ENCODE measurements at regions not wholly inside any gene's neighbourhood (a gene's known extent, or its start where the extent isn't known, plus 50 kb on each side); places are given as distances from the start of the nearest gene placed in this dataset.

DNA sequence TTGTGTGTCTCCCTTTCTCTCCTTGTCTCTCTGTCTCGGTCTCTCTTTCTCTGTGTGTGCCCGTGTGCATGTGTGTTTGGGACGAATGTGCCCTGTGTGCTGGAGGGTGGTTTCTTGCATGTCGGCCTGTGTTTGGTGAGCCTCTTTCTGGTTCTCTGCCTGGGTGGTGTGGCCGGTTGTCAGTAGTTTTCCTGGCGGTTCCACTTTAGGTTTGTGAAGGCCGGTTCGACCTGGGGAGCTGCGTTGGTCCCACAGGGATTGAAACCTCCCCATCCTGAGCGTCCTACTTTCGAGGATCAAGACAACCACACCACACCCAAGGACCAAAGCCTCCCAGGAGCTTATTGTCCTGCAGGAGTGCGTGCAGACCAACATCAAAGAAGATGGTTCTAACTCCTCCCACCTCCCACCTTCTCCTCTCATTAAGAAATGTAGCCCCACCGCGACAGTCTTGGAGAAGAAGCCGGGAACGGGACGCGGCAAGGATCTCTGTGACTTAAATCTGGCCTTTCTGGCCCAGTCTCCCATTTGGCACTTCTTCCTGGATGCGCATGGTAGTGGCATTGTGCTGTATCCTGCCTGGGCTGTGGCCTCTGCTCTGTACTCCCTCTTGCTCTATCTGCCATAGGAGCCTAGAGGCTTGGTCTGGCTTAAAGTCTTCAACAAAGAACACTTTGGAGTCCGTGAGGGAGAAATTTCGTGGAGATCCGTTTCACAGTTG lies 1685.0 kb downstream of the TP53TG3F start:
- Mint-ChIP-seq H3K4me1 (no peaks in the 10 kb centered on the region), H3K9me3 (ENCODE audit: insufficient read depth) (peaks cover 3% of the 10 kb centered on the region), H3K4me3 (no peak overlapping the region), H3K27ac (no peak overlapping the region), H3K27me3 (no peaks in the 10 kb centered on the region)
- TF ChIP-seq EZH2 (IDR thresholded peaks at IDR 0.05; ENCODE audit: borderline replicate concordance, insufficient read depth, low read depth, low read length, poor library complexity, severe bottlenecking) (no peak), CTCF (IDR thresholded peaks at IDR 0.05) (no peak)
- ATAC-seq (ENCODE audit: low read depth) (no peak), DNase-seq (no peak)
- Histone ChIP-seq H3K4me2 (replicated peaks; ENCODE audit: low read depth, low read length, poor library complexity, severe bottlenecking) (no peak overlapping the region), H3K36me3 (replicated peaks in 1 of 2; ENCODE audit: control extremely low read depth in 1 of 2, control insufficient read depth in 1 of 2, extremely low read depth in 1 of 2, insufficient read depth in 2 of 2, low read length in 1 of 2) (no peaks in the 10 kb centered on the region), H3K4me1 (ENCODE audit: control insufficient read depth in 2 of 2, insufficient read depth in 2 of 2, low read length in 2 of 2) (no peaks in the 10 kb centered on the region), H3K9ac (ENCODE audit: low read length) (no peak overlapping the region), H3K9me3 (ENCODE audit: control extremely low read depth in 1 of 3, control insufficient read depth in 2 of 3, insufficient read depth in 1 of 3, low read length in 2 of 3) (peaks cover 0 to 91% (median 0%) of the 10 kb centered on the region in 3 donors), H3K79me2 (ENCODE audit: control insufficient read depth, insufficient read depth, low read length) (no peaks in the 10 kb centered on the region), H3K27me3 (replicated peaks in 1 of 4; ENCODE audit: control extremely low read depth in 1 of 4, control insufficient read depth in 3 of 4, insufficient read depth in 4 of 4, low read length in 3 of 4) (no peaks in the 10 kb centered on the region), H4K20me1 (ENCODE audit: control insufficient read depth, insufficient read depth, low read length, poor library complexity, severe bottlenecking) (no peaks in the 10 kb centered on the region), H2AFZ (ENCODE audit: insufficient read depth, low read depth, low read length, poor library complexity, severe bottlenecking) (no peak overlapping the region), H3K27ac (ENCODE audit: low read length in 2 of 2) (no peak overlapping the region), H3K4me3 (ENCODE audit: control extremely low read depth in 1 of 5, extremely low read depth in 1 of 5, insufficient read depth in 1 of 5, low read depth in 2 of 5, low read length in 4 of 5) (no peak overlapping the region)
- POLR2A ChIA-PET = no interaction called here
- WGBS (ENCODE audit: insufficient coverage) = 76% methylated on average over 16 of the region's 22 CpGs
- CTCF ChIA-PET = no interaction called here
- intact Hi-C loops (cut with micrococcal nuclease) = no loop called here

GRCh38 chr16:35146031-35146710 lies 1686.8 kb downstream of the TP53TG3F start:
- TF ChIP-seq CTCF (IDR thresholded peaks at IDR 0.05) = no peak
- TF ChIP-seq EZH2 (IDR thresholded peaks at IDR 0.05; ENCODE audit: borderline replicate concordance, insufficient read depth, low read depth, low read length, poor library complexity, severe bottlenecking) = no peak
- H3K36me3 ChIP-seq (replicated peaks in 1 of 2; ENCODE audit: control extremely low read depth in 1 of 2, control insufficient read depth in 1 of 2, extremely low read depth in 1 of 2, insufficient read depth in 2 of 2, low read length in 1 of 2) = no peaks in the 10 kb centered on the region
- H3K27ac ChIP-seq (ENCODE audit: low read length in 2 of 2) = no peak overlapping the region
- H3K4me1 Mint-ChIP-seq = no peaks in the 10 kb centered on the region
- no peaks in the 10 kb centered on the region for H3K27me3 ChIP-seq (replicated peaks in 1 of 4; ENCODE audit: control extremely low read depth in 1 of 4, control insufficient read depth in 3 of 4, insufficient read depth in 4 of 4, low read length in 3 of 4)
- no peaks in the 10 kb centered on the region for H3K27me3 Mint-ChIP-seq
- no peak overlapping the region for H3K27ac Mint-ChIP-seq
- peaks cover 0 to 90% (median 0%) of the 10 kb centered on the region in 3 donors for H3K9me3 ChIP-seq (ENCODE audit: control extremely low read depth in 1 of 3, control insufficient read depth in 2 of 3, insufficient read depth in 1 of 3, low read length in 2 of 3)
- H3K4me3 Mint-ChIP-seq = no peak overlapping the region
- H3K4me1 ChIP-seq (ENCODE audit: control insufficient read depth in 2 of 2, insufficient read depth in 2 of 2, low read length in 2 of 2) = no peaks in the 10 kb centered on the region
- no peak for DNase-seq
- no peak overlapping the region for H3K4me3 ChIP-seq (ENCODE audit: control extremely low read depth in 1 of 5, extremely low read depth in 1 of 5, insufficient read depth in 1 of 5, low read depth in 2 of 5, low read length in 4 of 5)
- H2AFZ ChIP-seq (ENCODE audit: insufficient read depth, low read depth, low read length, poor library complexity, severe bottlenecking) = no peak overlapping the region
- no peaks in the 10 kb centered on the region for H3K79me2 ChIP-seq (ENCODE audit: control insufficient read depth, insufficient read depth, low read length)
- WGBS (ENCODE audit: insufficient coverage) = 88% methylated on average over 23 of the region's 23 CpGs
- intact Hi-C loops (cut with micrococcal nuclease) = no loop called here
- no peaks in the 10 kb centered on the region for H3K9me3 Mint-ChIP-seq (ENCODE audit: insufficient read depth)
- no peak for ATAC-seq (ENCODE audit: low read depth)
- CTCF ChIA-PET = no interaction called here
- H4K20me1 ChIP-seq (ENCODE audit: control insufficient read depth, insufficient read depth, low read length, poor library complexity, severe bottlenecking) = no peaks in the 10 kb centered on the region
- H3K9ac ChIP-seq (ENCODE audit: low read length) = no peak overlapping the region
- H3K4me2 ChIP-seq (replicated peaks; ENCODE audit: low read depth, low read length, poor library complexity, severe bottlenecking) = no peak overlapping the region
- POLR2A ChIA-PET = no interaction called here

All from B cell (primary cell).